ENCODE measurements at regions not wholly inside any gene's neighbourhood (a gene's known extent, or its start where the extent isn't known, plus 50 kb on each side); places are given as distances from the start of the nearest gene placed in this dataset.
A peak's percentile ranks its signal among the peaks of the same experiment; 100 is the strongest.

- no peak for DNase-seq
- intact Hi-C loops (cut with DNase I) = no loop called here
Measured at GRCh38 chr13:105007166-105007808, 1528.2 kb downstream of the EFNB2 start.

GRCh38 chr13:104996022-104996421 is 1539.4 kb downstream of the EFNB2 start:
- intact Hi-C loops (cut with DNase I) = no loop called here
- no peak for DNase-seq

- intact Hi-C loops (cut with DNase I) = no loop called here
- no peak for DNase-seq
Measured at GRCh38 chr13:104993708-104994107, 1541.8 kb downstream of the EFNB2 start.

- no peak for DNase-seq
- intact Hi-C loops (cut with DNase I) = no loop called here
Measured at GRCh38 chr13:104987621-104988020, 1547.8 kb downstream of the EFNB2 start.

GRCh38 chr13:104984296-104984818 is 1551.1 kb downstream of the EFNB2 start:
- DNase-seq = peak in 1 of 10 donors; percentile 22

GRCh38 chr13:104983601-104984000 is 1551.9 kb downstream of the EFNB2 start:
- intact Hi-C loops (cut with DNase I) = no loop called here
- DNase-seq = no peak

More at GRCh38 chr13:104984296-104984818, 1551.1 kb downstream of the EFNB2 start:
- intact Hi-C loops (cut with DNase I) = no loop called here

GRCh38 chr13:104980586-104980985 is 1554.9 kb downstream of the EFNB2 start:
- intact Hi-C loops (cut with DNase I) = no loop called here
- DNase-seq = no peak

- intact Hi-C loops (cut with DNase I) = no loop called here
- no peak for DNase-seq
Measured at GRCh38 chr13:104979281-104980030, 1556.0 kb downstream of the EFNB2 start.

GRCh38 chr13:104976986-104977385 is 1558.5 kb downstream of the EFNB2 start:
- intact Hi-C loops (cut with DNase I) = no loop called here
- DNase-seq = peak in 1 of 10 donors; percentile 63

GRCh38 chr13:104975272-104975671 is 1560.2 kb downstream of the EFNB2 start:
- DNase-seq = no peak
- intact Hi-C loops (cut with DNase I) = no loop called here

GRCh38 chr13:104968876-104969275 is 1566.6 kb downstream of the EFNB2 start:
- intact Hi-C loops (cut with DNase I) = no loop called here
- no peak for DNase-seq

GRCh38 chr13:104967836-104968630 is 1567.4 kb downstream of the EFNB2 start:
- DNase-seq = no peak
- intact Hi-C loops (cut with DNase I) = no loop called here

- intact Hi-C loops (cut with DNase I) = no loop called here
- no peak for DNase-seq
Measured at GRCh38 chr13:104967376-104967775, 1568.1 kb downstream of the EFNB2 start.

GRCh38 chr13:104962411-104962810 is 1573.1 kb downstream of the EFNB2 start:
- intact Hi-C loops (cut with DNase I) = no loop called here
- no peak for DNase-seq

GRCh38 chr13:104961246-104961645 is 1574.2 kb downstream of the EFNB2 start:
- intact Hi-C loops (cut with DNase I) = no loop called here
- DNase-seq = peak in 1 of 10 donors; percentile 55

GRCh38 chr13:104954210-104954609 is 1581.3 kb downstream of the EFNB2 start:
- DNase-seq = no peak

GRCh38 chr13:104953588-104953987 is 1581.9 kb downstream of the EFNB2 start:
- intact Hi-C loops (cut with DNase I) = no loop called here

More at GRCh38 chr13:104954210-104954609, 1581.3 kb downstream of the EFNB2 start:
- intact Hi-C loops (cut with DNase I) = no loop called here

GRCh38 chr13:104949840-104950740 is 1585.4 kb downstream of the EFNB2 start:
- intact Hi-C loops (cut with DNase I) = no loop called here
- DNase-seq = no peak

More at GRCh38 chr13:104953588-104953987, 1581.9 kb downstream of the EFNB2 start:
- DNase-seq = no peak

GRCh38 chr13:104944176-104944575 is 1591.3 kb downstream of the EFNB2 start:
- intact Hi-C loops (cut with DNase I) = no loop called here
- DNase-seq = no peak

GRCh38 chr13:104943331-104943730 is 1592.1 kb downstream of the EFNB2 start:
- DNase-seq = no peak
- intact Hi-C loops (cut with DNase I) = no loop called here

Data from posterior cingulate gyrus (tissue), 11 donors.